GM19035 (cell line): ENCODE measurements at regions not wholly inside any gene's neighbourhood (a gene's known extent, or its start where the extent isn't known, plus 50 kb on each side); places are given as distances from the start of the nearest gene placed in this dataset.

Experiments used
- ATAC-seq: cut with Tn5 transposase; IDR thresholded peaks from one replicate; pipeline ENCODE4 v1.9.1; 2021; ENCODE audit not compliant: unreplicated experiment

DNA sequence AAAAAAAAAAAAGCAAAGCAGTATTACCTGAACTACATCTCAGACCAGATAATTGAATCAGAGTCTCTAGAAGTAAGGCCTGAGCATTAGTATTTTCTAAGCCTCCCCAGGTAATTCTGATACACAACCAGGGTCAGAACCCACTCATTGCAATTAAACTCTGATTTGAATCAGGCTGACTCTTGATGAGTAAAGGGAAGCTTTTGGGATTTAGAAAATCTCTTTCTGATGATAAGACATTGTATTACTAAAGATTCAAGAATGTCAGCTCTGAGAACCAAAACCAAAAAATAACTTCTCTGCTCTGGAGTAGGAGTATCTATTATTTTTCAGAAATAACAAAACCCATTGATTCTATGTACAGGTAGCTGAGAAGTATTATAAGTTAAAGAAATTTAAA, 100.1 kb upstream of the COL21A1 start:
- ATAC-seq: no peak

DNA sequence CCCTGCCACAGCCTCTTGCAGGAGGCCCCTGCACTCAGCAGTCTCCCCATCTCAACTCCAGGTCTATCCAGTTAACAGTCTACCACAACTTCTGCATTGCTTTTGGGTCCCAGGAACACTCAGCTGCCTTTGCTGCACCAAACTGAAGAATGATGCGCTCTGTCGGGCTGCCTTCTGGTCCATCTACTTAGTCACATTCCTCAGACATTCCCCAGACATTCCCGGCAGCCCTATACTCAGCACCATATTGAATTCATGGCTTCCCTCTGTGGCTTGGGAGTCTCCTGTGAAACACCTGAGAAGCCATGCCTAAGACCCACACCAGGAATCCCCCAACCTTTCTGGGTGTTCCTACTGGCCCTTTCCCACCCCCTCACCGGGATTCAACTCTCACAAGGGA, 99.6 kb upstream of the COL21A1 start:
- no peak for ATAC-seq

DNA sequence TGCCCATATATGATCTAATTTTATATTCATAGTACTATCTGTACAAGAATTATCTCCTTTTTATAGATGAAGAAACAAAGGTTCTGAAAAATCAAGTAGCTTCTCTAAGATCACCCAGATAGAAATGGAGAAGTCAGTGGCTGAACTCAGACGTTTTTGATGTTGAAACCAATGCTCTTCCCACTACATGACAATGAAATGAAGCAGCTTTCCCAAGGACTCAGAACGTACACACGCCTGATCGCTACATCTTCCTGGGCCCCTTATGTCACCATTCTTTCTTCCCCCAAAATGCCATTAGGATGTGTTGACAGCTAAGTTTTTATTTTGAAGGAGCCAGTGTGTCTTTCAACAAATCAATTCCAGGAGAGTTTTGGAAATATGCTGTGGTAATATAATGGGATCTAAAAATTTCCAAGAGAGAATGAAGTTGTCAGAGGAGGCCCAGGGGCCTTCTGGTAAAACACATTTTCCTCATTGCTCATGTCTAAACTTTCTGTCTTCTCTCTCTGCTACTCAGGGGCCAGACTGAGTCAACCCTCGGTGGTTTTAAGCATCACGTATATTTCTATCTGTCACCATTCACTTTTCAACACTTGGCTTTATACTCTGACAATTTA, 98.1 kb upstream of the COL21A1 start:
- no peak for ATAC-seq

DNA sequence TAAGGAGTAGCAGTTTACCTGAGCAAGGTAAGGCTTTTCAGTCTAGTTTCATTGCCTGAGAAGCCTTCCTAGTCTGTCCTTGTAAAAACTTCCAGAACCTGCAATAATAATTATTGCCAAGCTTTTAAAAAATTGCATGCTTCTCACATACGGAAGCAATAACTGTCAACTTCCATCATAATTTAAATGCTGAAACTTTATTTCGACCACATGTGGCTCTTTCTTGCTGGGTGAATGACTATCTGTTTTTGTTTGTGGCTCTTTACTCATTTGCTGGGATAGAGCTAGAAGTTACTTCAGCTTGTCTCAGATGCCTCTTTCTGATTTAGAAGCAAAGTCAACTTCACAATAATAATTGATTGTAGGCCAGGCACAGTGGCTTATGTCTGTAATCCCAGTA, 95.9 kb upstream of the COL21A1 start:
- no peak for ATAC-seq

DNA sequence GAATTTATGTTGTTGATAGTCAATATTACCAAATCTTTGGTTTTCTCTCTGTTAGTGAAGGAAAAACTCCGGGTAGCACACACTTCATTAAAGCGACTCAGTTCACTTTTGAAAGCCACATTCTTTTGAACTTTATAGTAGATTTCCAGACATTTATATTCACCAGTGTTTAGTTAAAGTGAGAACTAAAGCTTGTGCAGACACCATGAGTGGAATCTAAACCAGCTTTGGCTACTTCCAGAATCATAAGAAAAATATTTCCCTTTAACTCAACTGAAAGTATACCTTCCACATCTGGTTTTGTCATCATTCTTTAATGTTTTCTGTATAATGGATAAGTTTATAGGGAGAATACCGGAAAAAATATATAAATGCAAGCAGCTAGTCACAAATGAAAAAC, 92.1 kb upstream of the COL21A1 start:
- no peak for ATAC-seq

DNA sequence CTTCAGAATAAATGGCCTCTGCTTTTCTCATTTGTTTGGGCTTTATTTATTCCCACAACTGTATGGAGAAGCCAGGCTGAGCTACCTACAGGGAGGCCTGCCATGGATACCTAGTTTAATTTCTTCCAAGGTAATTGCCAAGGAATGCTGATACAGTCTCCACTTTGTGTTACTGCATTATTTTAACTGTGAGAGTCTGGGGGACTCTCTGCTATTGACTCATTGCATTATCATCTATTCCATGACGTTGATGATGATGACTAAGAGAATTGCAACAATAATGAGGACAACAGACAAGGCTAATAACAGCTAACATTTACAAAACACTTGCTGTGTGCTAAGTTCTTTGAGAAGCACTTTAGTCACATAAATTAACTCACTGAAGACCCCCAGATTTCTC, 88.3 kb upstream of the COL21A1 start:
- no peak for ATAC-seq

DNA sequence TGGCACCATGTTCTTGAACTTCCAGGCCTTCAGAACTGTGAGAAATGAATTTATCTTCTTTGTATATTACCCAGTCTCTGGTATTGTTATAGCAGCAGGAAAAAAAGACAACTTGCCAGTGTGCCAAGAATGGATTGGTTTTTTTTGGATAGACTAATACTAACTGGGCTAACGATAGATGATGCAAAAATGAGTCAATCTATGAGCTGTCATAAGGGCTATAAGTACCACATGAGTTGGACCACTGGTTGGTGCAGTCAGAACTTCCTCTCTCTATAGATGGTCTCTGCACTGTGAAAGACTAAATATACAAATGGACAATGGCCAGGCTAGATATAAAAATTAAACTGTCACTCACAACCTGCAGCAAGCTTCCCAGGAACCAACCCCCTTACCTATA, 87.6 kb upstream of the COL21A1 start:
- ATAC-seq: no peak

DNA sequence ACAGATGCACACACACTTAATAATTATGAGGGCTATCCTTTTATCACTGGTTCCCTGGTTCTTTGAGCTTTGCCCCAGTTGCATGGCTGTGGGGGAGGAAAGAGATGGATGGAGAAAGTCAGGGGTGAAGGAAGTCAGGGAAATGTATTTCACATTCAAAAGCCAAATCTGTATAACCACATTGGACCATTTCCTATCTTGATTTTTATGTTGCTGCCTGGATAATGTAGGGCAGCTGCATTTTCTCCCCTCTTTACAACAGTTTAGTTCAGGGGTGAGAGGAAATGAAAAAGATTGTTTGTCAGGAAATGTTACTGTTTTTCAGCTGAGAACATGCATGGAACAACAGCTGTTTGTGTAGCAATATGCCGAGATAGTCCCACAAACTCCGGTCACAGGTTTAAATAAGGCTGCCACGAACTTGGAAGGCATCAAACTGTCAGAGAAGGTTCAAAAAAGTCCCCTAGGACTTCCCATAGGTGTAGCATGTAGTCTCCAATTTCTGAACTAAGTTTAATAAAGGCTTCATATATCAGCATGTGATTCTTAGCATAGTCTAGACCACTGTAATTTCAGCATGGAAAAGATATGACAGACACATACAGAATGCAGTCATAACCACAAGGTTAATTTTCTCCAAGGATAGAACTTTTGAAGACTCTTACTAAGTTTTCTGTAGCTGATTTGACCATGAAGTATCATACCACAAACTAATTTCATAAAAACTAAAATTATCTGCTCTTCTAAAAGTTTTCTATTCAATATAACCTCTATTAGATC, 82.1 kb upstream of the COL21A1 start:
- ATAC-seq: no peak

DNA sequence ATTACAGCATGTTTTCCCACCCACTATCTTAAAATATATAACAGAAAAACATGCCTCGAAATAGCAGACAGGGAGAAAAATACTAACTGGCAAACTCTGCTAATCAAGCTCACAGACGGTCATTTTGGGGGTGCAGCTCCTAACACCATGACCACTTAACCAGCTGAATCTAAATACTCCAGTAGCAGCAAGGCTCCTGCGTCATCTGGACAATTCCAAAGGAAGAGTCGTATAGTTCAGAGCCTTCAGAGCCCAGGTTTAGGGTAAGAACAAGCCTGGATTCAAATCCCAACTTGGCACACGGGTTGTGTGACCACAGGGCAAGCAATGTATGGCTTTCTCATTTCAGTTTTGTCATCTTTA, 81.3 kb upstream of the COL21A1 start:
- ATAC-seq: no peak

DNA sequence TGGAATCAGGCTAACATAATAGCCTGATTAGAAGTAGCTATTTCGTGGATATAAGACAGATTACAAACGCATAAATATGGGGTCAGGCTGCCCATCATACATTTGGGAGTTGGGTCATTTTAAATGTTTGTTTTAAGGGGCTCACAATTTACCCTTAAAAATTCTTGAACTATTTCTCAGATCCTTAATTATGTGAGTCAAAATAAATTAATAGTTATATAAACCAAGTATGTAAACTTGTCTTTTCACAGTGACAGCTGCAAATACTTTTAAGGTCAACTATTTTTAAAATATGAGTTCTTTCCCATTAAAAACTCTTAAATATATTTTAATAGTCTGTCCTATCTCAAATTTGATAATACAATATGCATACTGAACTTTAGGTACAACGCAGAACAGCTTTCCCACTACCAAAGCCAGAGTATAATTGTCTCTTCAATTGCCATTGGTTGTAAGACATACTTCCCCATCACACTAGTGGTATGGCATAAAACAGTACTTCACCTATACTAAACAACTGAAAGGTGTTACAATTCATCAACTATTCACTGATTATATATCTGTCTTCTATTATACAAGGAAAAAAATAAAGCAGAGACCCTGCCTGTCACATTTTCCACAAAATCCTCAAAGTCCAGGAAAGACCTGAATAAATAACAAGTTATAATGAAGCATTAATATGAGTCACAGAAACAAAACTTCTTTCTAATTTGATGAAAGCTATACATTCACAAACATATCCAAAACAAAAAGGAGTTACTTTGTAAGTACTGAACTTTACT, 80.8 kb upstream of the COL21A1 start:
- ATAC-seq: no peak

DNA sequence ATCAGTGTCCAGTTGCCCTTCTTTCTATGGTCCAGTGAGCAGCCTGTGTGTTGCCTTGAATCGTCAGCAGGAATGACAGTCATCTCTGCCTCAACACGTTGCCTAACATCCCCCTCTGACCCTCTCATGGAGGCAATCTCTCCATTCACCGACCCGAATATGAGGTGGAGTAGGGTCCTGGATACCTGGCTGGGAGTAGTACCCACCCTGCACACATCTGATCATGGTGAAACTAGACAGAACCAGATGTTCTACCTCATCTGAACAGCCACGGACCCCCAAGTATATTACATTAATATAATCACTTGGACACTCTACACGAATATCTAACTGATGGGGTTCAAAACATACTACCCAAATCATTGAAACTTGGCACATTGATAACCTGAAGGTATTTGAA, 77.0 kb upstream of the COL21A1 start:
- no peak for ATAC-seq

DNA sequence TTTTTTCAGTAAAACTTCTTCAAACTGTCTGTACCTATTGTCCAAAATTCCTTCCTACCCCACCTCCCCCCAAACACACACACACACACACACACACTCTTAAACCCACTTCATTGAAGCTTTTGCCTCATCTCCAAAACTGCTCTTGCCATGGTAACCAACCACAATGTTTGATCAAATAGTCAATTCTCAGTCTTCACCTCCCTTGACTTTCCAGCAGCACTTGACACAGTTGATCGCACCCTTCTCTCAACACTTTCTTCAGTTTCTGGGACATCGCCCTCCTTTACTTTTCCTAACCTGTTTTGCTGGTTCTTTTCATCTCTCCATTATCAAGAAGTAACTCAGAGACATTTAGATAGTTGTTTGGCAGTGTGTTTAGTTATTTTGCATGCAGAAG, 71.5 kb upstream of the COL21A1 start:
- ATAC-seq: no peak

DNA sequence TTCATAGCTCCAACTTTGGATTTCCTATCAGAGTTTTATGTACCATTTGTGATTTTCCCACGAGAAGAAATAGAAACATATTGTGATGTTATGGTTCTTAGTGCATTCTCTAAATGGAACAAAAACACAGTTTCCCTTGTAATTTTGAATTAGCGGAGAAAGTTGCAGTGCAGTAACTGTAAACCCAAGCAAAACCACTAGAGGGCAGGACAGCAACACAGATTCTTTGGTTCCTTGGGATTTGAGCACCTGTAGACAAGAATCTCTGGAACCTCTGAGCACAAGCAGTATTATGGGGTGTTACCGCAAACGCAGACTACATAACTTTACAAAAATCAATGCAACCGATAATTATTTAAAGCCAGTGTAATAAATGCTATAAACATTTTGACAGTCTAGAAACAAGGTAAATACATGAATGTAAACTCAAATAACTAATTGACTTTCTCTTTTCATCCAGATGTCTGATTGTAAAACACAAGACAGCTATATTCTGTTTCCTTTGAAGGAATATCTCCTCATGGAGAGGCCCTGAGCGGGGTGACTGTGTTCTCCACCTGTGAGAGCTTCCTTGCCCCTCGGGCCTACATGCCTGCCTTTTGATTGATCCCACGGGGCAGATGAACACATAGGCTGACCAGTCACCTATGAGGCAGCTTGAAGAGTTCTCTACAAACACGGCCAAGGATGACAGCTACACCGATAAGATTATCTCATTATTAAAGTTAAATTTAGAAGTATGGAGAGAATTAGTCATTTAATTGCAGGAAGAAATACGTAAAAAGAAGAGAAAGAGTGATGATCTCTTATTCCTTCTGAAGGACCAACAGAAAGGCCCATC, 67.5 kb upstream of the COL21A1 start:
- peak; percentile 57 for ATAC-seq

DNA sequence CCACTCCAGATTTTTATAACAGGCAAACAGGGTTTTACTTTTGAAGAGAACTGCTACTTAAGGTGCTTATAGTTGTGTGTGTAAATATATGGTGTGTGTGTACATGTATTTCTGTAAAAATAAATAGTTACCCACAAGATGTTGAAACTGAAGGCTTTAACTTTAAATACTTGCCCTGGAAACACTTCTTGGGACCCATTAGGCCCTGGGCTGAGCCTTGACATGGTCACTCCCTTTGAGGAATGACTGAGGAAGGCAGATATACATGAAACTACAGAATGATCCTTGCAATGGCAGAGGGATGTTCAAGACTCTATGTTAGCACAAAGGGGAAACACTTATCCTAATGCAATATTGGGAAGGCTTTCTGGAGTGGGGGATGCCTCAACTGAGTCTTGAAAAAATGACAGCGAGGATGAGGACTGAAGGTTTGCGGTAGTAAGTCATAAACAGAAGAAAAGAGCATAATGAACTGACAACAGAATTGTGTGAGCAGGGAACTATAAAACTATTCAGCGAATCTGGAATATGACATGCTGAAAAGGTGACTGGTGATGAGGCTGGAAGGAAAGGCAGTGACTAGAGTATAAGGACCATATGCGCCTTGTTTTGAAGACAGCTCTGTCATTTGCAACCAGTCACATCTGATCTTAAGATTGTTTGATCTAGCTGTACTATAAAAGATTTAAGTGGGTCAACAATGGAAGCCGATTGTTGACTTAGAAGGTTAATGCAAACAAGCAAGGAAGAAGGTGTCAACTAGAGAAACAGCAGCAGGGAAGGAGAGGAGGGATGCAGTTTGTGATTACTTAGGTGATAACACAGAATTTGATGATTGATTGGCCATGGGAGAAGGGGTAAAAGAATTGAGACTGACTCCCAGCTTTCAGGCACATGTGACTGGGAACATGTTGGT, 64.4 kb upstream of the COL21A1 start:
- ATAC-seq: no peak

DNA sequence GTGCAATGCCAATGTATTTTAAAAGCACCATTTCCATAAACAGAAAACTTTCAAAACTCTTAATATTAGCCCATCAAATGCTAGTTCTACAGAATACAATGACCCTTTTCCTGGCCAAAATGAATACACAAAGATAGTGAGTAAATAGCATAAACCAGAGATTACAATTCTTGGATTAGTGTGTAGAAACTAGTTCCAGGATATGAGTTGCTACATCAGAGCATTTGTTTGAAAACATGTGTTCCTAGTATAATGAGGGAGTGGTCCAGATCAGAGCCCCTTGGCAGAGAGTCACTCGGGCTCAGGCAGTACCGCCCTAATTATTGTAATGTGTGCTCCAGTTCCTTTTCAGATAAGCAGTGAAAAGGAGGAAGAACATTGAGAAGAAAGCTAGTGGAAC, 63.7 kb upstream of the COL21A1 start:
- no peak for ATAC-seq

DNA sequence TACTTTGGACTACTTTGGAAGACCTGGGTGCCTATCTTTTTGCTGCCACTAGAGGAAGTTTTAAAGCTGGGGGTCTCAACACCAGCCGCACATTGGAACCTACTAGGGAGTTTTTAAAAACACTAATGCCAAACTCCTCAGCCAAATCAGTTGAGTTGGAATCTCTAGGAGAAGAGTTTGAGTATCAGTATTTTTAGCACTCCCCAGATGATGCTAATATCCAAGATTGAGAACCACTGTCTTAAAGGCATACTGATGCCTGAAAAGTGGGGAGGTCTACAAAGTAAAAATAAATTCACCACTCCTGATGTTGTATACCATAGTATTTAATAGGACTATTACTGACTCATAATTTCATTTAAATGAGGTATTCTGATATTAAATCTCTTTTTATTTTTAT, 62.9 kb upstream of the COL21A1 start:
- ATAC-seq: no peak

DNA sequence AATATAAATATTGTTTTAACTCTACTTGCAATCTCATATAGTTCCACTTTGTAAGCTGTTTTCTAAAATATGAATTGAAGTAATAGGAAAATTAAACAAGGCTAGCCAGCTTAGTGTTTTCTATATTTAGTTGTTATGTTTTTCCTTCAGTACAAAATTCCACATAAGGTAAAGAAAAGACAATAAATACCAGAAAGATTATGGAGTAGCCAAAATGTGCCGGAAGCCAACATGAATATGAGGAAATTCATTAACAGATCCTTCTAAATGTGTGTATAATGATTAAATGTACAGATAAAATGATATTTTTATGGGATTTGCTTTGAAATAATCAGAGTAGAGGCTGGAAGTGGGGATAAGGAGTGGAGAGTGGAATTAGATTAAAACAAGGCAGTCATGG, 52.5 kb upstream of the COL21A1 start:
- no peak for ATAC-seq

DNA sequence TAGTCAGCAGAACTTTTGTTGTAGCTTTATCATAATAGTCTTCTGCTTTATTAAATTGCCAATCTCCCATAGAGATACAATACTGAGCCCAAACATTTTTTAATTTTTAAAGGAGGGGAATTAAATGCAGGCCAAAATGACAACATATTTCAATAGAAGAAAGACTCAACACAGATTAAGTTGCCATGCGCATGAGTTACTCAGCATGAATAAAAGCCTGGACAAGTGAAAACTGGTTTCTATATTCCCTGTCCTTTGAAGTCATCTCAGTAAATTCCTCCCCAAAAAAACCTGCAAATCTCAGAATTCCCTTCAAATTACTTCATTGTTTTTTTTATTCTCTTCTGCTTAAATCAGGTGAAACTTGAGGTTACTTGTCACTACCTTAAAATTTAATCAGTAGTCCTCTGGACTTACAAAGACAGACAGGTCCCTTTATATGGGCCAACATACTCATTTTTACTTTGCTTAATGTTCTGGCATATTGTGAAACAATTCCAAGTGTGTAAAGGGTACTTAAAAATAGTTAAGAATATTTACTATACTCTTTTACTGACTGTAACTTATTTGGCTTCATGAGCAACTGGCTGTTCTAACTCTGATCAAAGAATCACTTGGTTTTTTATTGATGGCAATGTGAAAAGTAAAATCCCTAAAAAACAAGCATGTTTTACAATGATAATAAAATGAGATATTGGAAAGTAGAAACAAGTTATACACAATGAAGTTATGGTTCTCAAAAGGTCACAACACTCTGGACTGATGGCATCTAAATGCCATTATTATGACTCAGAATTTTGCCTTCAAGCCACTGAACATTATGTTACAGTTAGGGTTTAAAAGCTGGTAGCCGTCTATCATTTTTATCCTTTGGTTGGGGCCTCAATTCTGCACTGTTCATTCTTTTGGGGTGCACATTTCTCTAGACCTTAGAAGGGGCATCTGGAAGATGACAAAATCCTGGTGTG, 49.9 kb upstream of the COL21A1 start:
- no peak for ATAC-seq
